ENCODE measurements at regions not wholly inside any gene's neighbourhood (a gene's known extent, or its start where the extent isn't known, plus 50 kb on each side); places are given as distances from the start of the nearest gene placed in this dataset.

- DNase-seq (no peak), FAIRE-seq (no peak), ATAC-seq (no peak)
- Histone ChIP-seq H3K4me1 (no peaks in the 10 kb centered on the region), H3K27me3 (no peaks in the 10 kb centered on the region), H3K27ac (no peak overlapping the region), H3K36me3 (no peaks in the 10 kb centered on the region), H3K9me3 (no peaks in the 10 kb centered on the region), H3K4me3 (no peak overlapping the region)
- WGBS, 2 donors, result 38 to 47% methylated on average over 3 of the region's 3 CpGs
- intact Hi-C loops (cut with DNase I), result no loop called here
- no peak for TF ChIP-seq CTCF (IDR thresholded peaks at IDR 0.05)
Measured at GRCh38 chr11:33505093-33505492, 195.5 kb downstream of the C11orf91 start.

GRCh38 chr11:33500861-33501479, 199.7 kb downstream of the C11orf91 start:
- FAIRE-seq (no peak), ATAC-seq (no peak), DNase-seq (no peak)
- Histone ChIP-seq H3K4me3 (no peak overlapping the region), H3K36me3 (no peaks in the 10 kb centered on the region), H3K4me1 (no peaks in the 10 kb centered on the region), H3K9me3 (no peaks in the 10 kb centered on the region), H3K27ac (no peak overlapping the region), H3K27me3 (no peaks in the 10 kb centered on the region)
- WGBS, 2 donors, result 13 to 23% methylated on average over 2 of the region's 2 CpGs
- no peak for TF ChIP-seq CTCF (IDR thresholded peaks at IDR 0.05)
- intact Hi-C loops (cut with DNase I), result no loop called here

- DNase-seq (no peak), ATAC-seq (no peak), FAIRE-seq (no peak)
- Histone ChIP-seq H3K9me3 (no peaks in the 10 kb centered on the region), H3K4me1 (no peaks in the 10 kb centered on the region), H3K27me3 (no peaks in the 10 kb centered on the region), H3K27ac (no peak overlapping the region), H3K36me3 (no peaks in the 10 kb centered on the region), H3K4me3 (no peak overlapping the region)
- intact Hi-C loops (cut with DNase I), result no loop called here
- WGBS, 2 donors, result 57 to 91% methylated on average over 1 of the region's 1 CpG
- TF ChIP-seq CTCF (IDR thresholded peaks at IDR 0.05), result no peak
Measured at GRCh38 chr11:33500332-33500731, 200.3 kb downstream of the C11orf91 start.

GRCh38 chr11:33492596-33492995, 208.0 kb downstream of the C11orf91 start:
- Histone ChIP-seq H3K9me3 (no peaks in the 10 kb centered on the region), H3K4me3 (no peak overlapping the region), H3K27me3 (no peaks in the 10 kb centered on the region), H3K4me1 (no peaks in the 10 kb centered on the region), H3K36me3 (no peaks in the 10 kb centered on the region), H3K27ac (no peak overlapping the region)
- ATAC-seq, result no peak
- WGBS, 2 donors, result 41 to 48% methylated on average over 6 of the region's 6 CpGs
- DNase-seq, result no peak
- no peak for FAIRE-seq
- intact Hi-C loops (cut with DNase I), result no loop called here
- no peak for TF ChIP-seq CTCF (IDR thresholded peaks at IDR 0.05)

- intact Hi-C loops (cut with DNase I), result no loop called here
- no peaks in the 10 kb centered on the region for H3K36me3 ChIP-seq
- no peaks in the 10 kb centered on the region for H3K4me1 ChIP-seq
- no peaks in the 10 kb centered on the region for H3K9me3 ChIP-seq
- ATAC-seq, result no peak
- DNase-seq, result no peak
- no peak for FAIRE-seq
- WGBS, 2 donors, result 34 to 40% methylated on average over 3 of the region's 3 CpGs
- H3K27ac ChIP-seq, result no peak overlapping the region
- no peaks in the 10 kb centered on the region for H3K27me3 ChIP-seq
- no peak for TF ChIP-seq CTCF (IDR thresholded peaks at IDR 0.05)
- no peak overlapping the region for H3K4me3 ChIP-seq
Measured at GRCh38 chr11:33490842-33491370, 209.7 kb downstream of the C11orf91 start.

Measured in pancreas (tissue), 10 donors.